ENCODE measurements at regions not wholly inside any gene's neighbourhood (a gene's known extent, or its start where the extent isn't known, plus 50 kb on each side); places are given as distances from the start of the nearest gene placed in this dataset.

DNA sequence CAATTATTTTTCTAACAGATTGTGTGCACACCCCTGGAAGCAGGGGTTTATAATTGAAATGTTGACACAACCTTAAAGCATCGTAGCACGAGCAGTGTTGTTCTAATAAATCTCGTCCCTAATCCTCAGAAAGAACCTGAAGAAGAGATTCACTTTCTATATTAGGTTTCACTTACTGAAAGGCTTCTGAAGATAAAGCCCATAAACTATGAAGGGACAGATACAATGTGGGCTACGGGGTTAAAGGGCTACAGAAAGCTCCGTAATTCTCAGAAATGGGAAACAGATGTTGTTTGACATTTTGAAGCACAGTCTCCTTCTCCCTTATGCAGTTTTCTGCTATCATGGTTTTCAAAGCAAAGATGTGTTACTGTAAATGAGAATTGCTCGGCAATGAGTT is 479.6 kb downstream of the GATA3 start:
- FAIRE-seq, result no peak
- DNase-seq (ENCODE audit: low read depth, low spot score), result no peak
- no peak overlapping the region for H3K27ac ChIP-seq (ENCODE audit: control insufficient read depth, insufficient read depth, low read length)
- no peaks in the 10 kb centered on the region for H3K36me3 ChIP-seq (ENCODE audit: control insufficient read depth in 2 of 2, extremely low read depth in 1 of 2, insufficient read depth in 2 of 2, low read length in 2 of 2)
- no peaks in the 10 kb centered on the region for H3K4me1 ChIP-seq (ENCODE audit: control insufficient read depth, extremely low read depth, insufficient read depth, low read length)
- TF ChIP-seq EZH2 (IDR thresholded peaks at IDR 0.05; ENCODE audit: low read length), result no peak
- TF ChIP-seq, protein P1, sequence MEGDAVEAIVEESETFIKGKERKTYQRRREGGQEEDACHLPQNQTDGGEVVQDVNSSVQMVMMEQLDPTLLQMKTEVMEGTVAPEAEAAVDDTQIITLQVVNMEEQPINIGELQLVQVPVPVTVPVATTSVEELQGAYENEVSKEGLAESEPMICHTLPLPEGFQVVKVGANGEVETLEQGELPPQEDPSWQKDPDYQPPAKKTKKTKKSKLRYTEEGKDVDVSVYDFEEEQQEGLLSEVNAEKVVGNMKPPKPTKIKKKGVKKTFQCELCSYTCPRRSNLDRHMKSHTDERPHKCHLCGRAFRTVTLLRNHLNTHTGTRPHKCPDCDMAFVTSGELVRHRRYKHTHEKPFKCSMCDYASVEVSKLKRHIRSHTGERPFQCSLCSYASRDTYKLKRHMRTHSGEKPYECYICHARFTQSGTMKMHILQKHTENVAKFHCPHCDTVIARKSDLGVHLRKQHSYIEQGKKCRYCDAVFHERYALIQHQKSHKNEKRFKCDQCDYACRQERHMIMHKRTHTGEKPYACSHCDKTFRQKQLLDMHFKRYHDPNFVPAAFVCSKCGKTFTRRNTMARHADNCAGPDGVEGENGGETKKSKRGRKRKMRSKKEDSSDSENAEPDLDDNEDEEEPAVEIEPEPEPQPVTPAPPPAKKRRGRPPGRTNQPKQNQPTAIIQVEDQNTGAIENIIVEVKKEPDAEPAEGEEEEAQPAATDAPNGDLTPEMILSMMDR (optimal IDR thresholded peaks at IDR 0.05 in 1 of 3, IDR thresholded peaks at IDR 0.05 in 1 of 3, conservative IDR thresholded peaks at IDR 0.05 in 1 of 3; ENCODE audit: extremely low read depth in 1 of 3, insufficient read depth in 2 of 3, low read length in 3 of 3), result no peak
- H3K27me3 ChIP-seq (ENCODE audit: control insufficient read depth, extremely low read depth, insufficient read depth, low read length), result no peaks in the 10 kb centered on the region
- H4K20me1 ChIP-seq (ENCODE audit: control insufficient read depth, extremely low read depth, insufficient read depth, low read length), result no peaks in the 10 kb centered on the region
- H3K9me1 ChIP-seq (ENCODE audit: control insufficient read depth, extremely low read depth, insufficient read depth, low read length), result no peaks in the 10 kb centered on the region
- dilution Hi-C loops (cut with MboI; ENCODE audit: extremely low pct_ligation_motif_present, low sequenced_read_pairs), result no loop called here
- no peaks in the 10 kb centered on the region for H3K79me2 ChIP-seq (ENCODE audit: control insufficient read depth, insufficient read depth, low read length)
- H3K4me3 ChIP-seq (ENCODE audit: control insufficient read depth in 2 of 3, extremely low read depth in 1 of 3, insufficient read depth in 2 of 3, low read depth in 1 of 3, low read length in 3 of 3), result no peak overlapping the region
- H2AFZ ChIP-seq (ENCODE audit: control insufficient read depth, low read length), result no peak overlapping the region
- no peak overlapping the region for H3K4me2 ChIP-seq (ENCODE audit: control insufficient read depth, extremely low read depth, insufficient read depth, low read depth, low read length)
- no peak overlapping the region for H3K9ac ChIP-seq (ENCODE audit: control insufficient read depth, extremely low read depth, insufficient read depth, low read length)
- H3K9me3 ChIP-seq (ENCODE audit: control insufficient read depth, low read depth, low read length), result no peaks in the 10 kb centered on the region

DNA sequence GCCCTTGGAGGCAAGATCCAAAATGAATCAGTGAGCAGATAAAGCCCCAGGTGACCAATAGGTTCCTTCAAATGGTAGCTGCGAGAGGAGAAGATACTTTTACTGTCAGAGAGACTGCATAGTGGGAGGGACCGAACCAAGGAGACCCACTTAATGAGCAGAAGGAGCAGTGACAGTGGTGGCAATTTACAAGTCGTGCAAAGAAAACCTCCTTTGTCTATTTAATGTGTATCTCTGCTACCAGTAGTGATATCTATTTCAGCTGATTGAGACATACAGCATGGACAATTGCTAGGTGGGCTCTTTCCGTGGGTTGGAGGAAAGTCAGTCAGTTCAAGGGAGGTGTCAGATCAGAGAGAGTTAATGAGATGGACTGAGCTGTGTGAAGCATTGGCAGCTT is 480.4 kb downstream of the GATA3 start:
- dilution Hi-C loops (cut with MboI; ENCODE audit: extremely low pct_ligation_motif_present, low sequenced_read_pairs), result no loop called here
- Histone ChIP-seq H3K27me3 (ENCODE audit: control insufficient read depth, extremely low read depth, insufficient read depth, low read length) (no peaks in the 10 kb centered on the region), H3K27ac (ENCODE audit: control insufficient read depth, insufficient read depth, low read length) (no peak overlapping the region), H3K36me3 (ENCODE audit: control insufficient read depth in 2 of 2, extremely low read depth in 1 of 2, insufficient read depth in 2 of 2, low read length in 2 of 2) (no peaks in the 10 kb centered on the region), H3K9me3 (ENCODE audit: control insufficient read depth, low read depth, low read length) (no peaks in the 10 kb centered on the region), H2AFZ (ENCODE audit: control insufficient read depth, low read length) (no peak overlapping the region), H3K4me2 (ENCODE audit: control insufficient read depth, extremely low read depth, insufficient read depth, low read depth, low read length) (no peak overlapping the region), H3K4me3 (ENCODE audit: control insufficient read depth in 2 of 3, extremely low read depth in 1 of 3, insufficient read depth in 2 of 3, low read depth in 1 of 3, low read length in 3 of 3) (no peak overlapping the region), H4K20me1 (ENCODE audit: control insufficient read depth, extremely low read depth, insufficient read depth, low read length) (no peaks in the 10 kb centered on the region), H3K9ac (ENCODE audit: control insufficient read depth, extremely low read depth, insufficient read depth, low read length) (no peak overlapping the region), H3K4me1 (ENCODE audit: control insufficient read depth, extremely low read depth, insufficient read depth, low read length) (no peaks in the 10 kb centered on the region), H3K79me2 (ENCODE audit: control insufficient read depth, insufficient read depth, low read length) (no peaks in the 10 kb centered on the region), H3K9me1 (ENCODE audit: control insufficient read depth, extremely low read depth, insufficient read depth, low read length) (no peaks in the 10 kb centered on the region)
- DNase-seq (ENCODE audit: low read depth, low spot score) (no peak), FAIRE-seq (no peak)
- TF ChIP-seq EZH2 (IDR thresholded peaks at IDR 0.05; ENCODE audit: low read length), result no peak
- TF ChIP-seq, protein P1 (optimal IDR thresholded peaks at IDR 0.05 in 1 of 3, IDR thresholded peaks at IDR 0.05 in 1 of 3, conservative IDR thresholded peaks at IDR 0.05 in 1 of 3; ENCODE audit: extremely low read depth in 1 of 3, insufficient read depth in 2 of 3, low read length in 3 of 3), result no peak
